DND-41 (cell line): ENCODE measurements at regions not wholly inside any gene's neighbourhood (a gene's known extent, or its start where the extent isn't known, plus 50 kb on each side); places are given as distances from the start of the nearest gene placed in this dataset.

ENCODE experiments used
- CTCF ChIP-seq: IDR thresholded peaks from 2 replicates; pipeline ENCODE4 v1.5.1; 2012; ENCODE audit warnings: borderline replicate concordance, low read length, moderate library complexity, mild to moderate bottlenecking; ENCODE audit not compliant: poor library complexity, severe bottlenecking; ENCODE audit errors: extremely low read depth
- EZH2 ChIP-seq: IDR thresholded peaks from 3 replicates; pipeline ENCODE4 v1.6.1; 2012; ENCODE audit warnings: borderline replicate concordance, low read depth, mild to moderate bottlenecking, moderate library complexity, low read length, inconsistent platforms; ENCODE audit not compliant: severe bottlenecking

GRCh38 chr17:12227547-12227946, 206.9 kb downstream of the MAP2K4 start:
- TF ChIP-seq CTCF (no peak), EZH2 (no peak)
